ENCODE measurements at regions not wholly inside any gene's neighbourhood (a gene's known extent, or its start where the extent isn't known, plus 50 kb on each side); places are given as distances from the start of the nearest gene placed in this dataset.

DNA sequence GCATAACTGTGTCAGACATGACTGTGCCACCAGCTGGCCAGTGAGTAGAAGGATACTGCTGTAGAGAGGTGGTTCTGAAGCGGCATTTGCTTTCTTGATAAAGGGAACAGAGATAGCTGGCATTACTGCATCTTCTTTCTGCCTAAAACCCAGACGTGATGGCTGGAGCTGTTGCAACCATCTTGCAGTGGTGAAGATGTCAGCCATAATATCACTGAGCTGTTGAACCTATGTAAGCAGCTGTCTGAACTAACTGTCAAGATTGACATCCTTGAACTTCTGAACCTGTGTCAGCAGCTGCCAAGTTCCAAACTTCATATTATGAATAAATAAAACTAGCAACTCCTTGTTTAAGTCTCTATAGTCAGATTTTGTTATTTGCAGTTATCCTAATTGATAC lies 88.9 kb upstream of the LNX1 start:
- TF ChIP-seq PAX5 (IDR thresholded peaks at IDR 0.05; ENCODE audit: insufficient read depth, low read length, severe bottlenecking) = no peak
- no peak for TF ChIP-seq TAF1 (IDR thresholded peaks at IDR 0.05; ENCODE audit: low read depth, low read length)
- no peak for TF ChIP-seq SPI1 (IDR thresholded peaks at IDR 0.05; ENCODE audit: low read depth, low read length)
